GM12878 (cell line): ENCODE measurements at regions not wholly inside any gene's neighbourhood (a gene's known extent, or its start where the extent isn't known, plus 50 kb on each side); places are given as distances from the start of the nearest gene placed in this dataset.

ENCODE experiments used
- CHD1 ChIP-seq: IDR thresholded peaks from 2 replicates; pipeline ENCODE4 v1.6.1; 2012; ENCODE audit warnings: low read depth, low read length, improper control_type of control experiment
- ETV6 ChIP-seq, 2 experiments: fragments of 450-650 bp in 1 of 2; IDR thresholded peaks in 1 of 2; conservative IDR thresholded peaks in 1 of 2; 2 replicates each; pipeline ENCODE4 v1.6.1; 2014; ENCODE audit warnings: antibody characterized with exemption in 1 of 2, borderline replicate concordance in 1 of 2, low read depth in 1 of 2, mild to moderate bottlenecking in 1 of 2, moderate library complexity in 1 of 2
- FOXK2 ChIP-seq: fragments of 450-650 bp; IDR thresholded peaks from 2 replicates; pipeline ENCODE4 v1.6.1; 2017; ENCODE audit warnings: mild to moderate bottlenecking, moderate library complexity
- NBN ChIP-seq: fragments of 450-650 bp; IDR thresholded peaks from 2 replicates; pipeline ENCODE4 v1.6.1; 2016
- NR2C1 ChIP-seq: fragments of 450-650 bp; IDR thresholded peaks from 2 replicates; pipeline ENCODE4 v1.6.1; 2017; ENCODE audit warnings: antibody characterized with exemption, mild to moderate bottlenecking, moderate library complexity
- ZNF622 ChIP-seq: fragments of 450-650 bp; IDR thresholded peaks from 2 replicates; pipeline ENCODE4 v1.6.1; 2017; ENCODE audit warnings: mild to moderate bottlenecking, inconsistent platforms
- ZSCAN29 ChIP-seq: fragments of 450-650 bp; IDR thresholded peaks from 2 replicates; pipeline ENCODE4 v1.6.1; 2017; ENCODE audit warnings: mild to moderate bottlenecking, moderate library complexity
- TF ChIP-seq, protein P1 (sequence below): fragments of 450-650 bp; formaldehyde crosslinking; IDR thresholded peaks from 2 replicates; pipeline ENCODE4 v1.4.0; 2020; ENCODE audit warnings: mild to moderate bottlenecking, moderate library complexity
- TF ChIP-seq, protein P2 (sequence below): fragments of 450-650 bp; formaldehyde crosslinking; IDR thresholded peaks from 2 replicates; pipeline ENCODE4 v1.4.0; 2022; ENCODE audit warnings: mild to moderate bottlenecking, moderate library complexity

DNA sequence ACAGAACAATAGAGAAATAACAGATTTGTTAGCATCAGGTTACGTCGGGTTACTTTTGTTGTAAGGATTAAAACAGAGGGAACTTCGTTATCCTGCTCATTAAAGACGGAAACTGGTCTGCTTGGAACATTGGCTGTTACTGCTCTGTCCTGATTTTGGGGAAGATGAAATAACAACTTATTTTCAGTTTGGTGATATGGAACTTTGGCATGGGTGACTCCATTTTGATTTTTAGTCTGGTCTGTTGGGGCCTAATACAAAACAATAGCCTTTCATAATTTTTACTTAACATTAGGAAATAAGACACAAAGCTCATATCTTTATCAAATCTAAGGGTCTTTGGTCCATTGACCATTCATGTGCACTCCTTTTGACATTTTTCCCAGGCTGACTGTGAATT lies 220.5 kb upstream of the DUSP10 start (continued):
- TF ChIP-seq FOXK2 (no peak), ETV6 (conservative IDR thresholded peaks at IDR 0.05 in 1 of 2, IDR thresholded peaks at IDR 0.05 in 1 of 2; ENCODE audit: borderline replicate concordance in 1 of 2, low read depth in 1 of 2) (no peak), NR2C1 (no peak), ZNF622 (no peak), CHD1 (no peak), NBN (no peak), ZSCAN29 (no peak)
- TF ChIP-seq, protein P1, sequence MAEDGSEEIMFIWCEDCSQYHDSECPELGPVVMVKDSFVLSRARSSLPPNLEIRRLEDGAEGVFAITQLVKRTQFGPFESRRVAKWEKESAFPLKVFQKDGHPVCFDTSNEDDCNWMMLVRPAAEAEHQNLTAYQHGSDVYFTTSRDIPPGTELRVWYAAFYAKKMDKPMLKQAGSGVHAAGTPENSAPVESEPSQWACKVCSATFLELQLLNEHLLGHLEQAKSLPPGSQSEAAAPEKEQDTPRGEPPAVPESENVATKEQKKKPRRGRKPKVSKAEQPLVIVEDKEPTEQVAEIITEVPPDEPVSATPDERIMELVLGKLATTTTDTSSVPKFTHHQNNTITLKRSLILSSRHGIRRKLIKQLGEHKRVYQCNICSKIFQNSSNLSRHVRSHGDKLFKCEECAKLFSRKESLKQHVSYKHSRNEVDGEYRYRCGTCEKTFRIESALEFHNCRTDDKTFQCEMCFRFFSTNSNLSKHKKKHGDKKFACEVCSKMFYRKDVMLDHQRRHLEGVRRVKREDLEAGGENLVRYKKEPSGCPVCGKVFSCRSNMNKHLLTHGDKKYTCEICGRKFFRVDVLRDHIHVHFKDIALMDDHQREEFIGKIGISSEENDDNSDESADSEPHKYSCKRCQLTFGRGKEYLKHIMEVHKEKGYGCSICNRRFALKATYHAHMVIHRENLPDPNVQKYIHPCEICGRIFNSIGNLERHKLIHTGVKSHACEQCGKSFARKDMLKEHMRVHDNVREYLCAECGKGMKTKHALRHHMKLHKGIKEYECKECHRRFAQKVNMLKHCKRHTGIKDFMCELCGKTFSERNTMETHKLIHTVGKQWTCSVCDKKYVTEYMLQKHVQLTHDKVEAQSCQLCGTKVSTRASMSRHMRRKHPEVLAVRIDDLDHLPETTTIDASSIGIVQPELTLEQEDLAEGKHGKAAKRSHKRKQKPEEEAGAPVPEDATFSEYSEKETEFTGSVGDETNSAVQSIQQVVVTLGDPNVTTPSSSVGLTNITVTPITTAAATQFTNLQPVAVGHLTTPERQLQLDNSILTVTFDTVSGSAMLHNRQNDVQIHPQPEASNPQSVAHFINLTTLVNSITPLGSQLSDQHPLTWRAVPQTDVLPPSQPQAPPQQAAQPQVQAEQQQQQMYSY: peak; percentile 76
- TF ChIP-seq, protein P2, sequence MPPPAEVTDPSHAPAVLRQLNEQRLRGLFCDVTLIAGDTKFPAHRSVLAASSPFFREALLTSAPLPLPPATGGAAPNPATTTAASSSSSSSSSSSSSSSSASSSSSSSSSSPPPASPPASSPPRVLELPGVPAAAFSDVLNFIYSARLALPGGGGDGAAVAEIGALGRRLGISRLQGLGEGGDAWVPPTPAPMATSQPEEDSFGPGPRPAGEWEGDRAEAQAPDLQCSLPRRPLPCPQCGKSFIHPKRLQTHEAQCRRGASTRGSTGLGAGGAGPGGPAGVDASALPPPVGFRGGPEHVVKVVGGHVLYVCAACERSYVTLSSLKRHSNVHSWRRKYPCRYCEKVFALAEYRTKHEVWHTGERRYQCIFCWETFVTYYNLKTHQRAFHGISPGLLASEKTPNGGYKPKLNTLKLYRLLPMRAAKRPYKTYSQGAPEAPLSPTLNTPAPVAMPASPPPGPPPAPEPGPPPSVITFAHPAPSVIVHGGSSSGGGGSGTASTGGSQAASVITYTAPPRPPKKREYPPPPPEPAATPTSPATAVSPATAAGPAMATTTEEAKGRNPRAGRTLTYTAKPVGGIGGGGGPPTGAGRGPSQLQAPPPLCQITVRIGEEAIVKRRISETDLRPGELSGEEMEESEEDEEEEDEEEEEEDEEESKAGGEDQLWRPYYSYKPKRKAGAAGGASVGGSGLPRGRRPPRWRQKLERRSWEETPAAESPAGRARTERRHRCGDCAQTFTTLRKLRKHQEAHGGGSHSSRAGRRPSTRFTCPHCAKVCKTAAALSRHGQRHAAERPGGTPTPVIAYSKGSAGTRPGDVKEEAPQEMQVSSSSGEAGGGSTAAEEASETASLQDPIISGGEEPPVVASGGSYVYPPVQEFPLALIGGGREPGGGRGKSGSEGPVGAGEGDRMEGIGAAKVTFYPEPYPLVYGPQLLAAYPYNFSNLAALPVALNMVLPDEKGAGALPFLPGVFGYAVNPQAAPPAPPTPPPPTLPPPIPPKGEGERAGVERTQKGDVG: 0 out of 2 replicates have a peak, but pooled peaks have one; percentile 59
